BLaER1 treated with 17β-estradiol and CSF1 and Interleukin-3, amounts not matched to agents 10 nM and 100 nM (cell line): ENCODE measurements at regions not wholly inside any gene's neighbourhood (a gene's known extent, or its start where the extent isn't known, plus 50 kb on each side); places are given as distances from the start of the nearest gene placed in this dataset.
"Not testable (repeated sequence)": the region's sequence is repeated elsewhere in the genome, so short reads cannot be mapped to it uniquely, and the experiment has no call there.

Experiments used
- H3K27ac ChIP-seq, 11 experiments: shearing (Covaris generic); formaldehyde crosslinking; 2 replicates each; pipeline ENCODE4 v1.8.1; 2022
- H3K27me3 ChIP-seq, 11 experiments: shearing (Covaris generic); formaldehyde crosslinking; 2 replicates each; pipeline ENCODE4 v1.8.1; 2022
- H3K36me3 ChIP-seq, 11 experiments: shearing (Covaris generic); formaldehyde crosslinking; 2 replicates each; pipeline ENCODE4 v1.8.1; 2022
- H3K4me1 ChIP-seq, 10 experiments: shearing (Covaris generic); formaldehyde crosslinking; 2 replicates each; pipeline ENCODE4 v1.8.1; 2022
- H3K4me2 ChIP-seq, 11 experiments: shearing (Covaris generic); formaldehyde crosslinking; 2 replicates each; pipeline ENCODE4 v1.8.1; 2022
- H3K4me3 ChIP-seq, 10 experiments: shearing (Covaris generic); formaldehyde crosslinking; 2 replicates each; pipeline ENCODE4 v1.8.1; 2022
- H3K9ac ChIP-seq, 11 experiments: shearing (Covaris generic); formaldehyde crosslinking; 2 replicates each; pipeline ENCODE4 v1.8.1; 2022
- H3K9me3 ChIP-seq, 11 experiments: shearing (Covaris generic); formaldehyde crosslinking; replicated peaks in 1 of 11; 2 replicates each; pipeline ENCODE4 v1.8.1; 2022
- H4K20me1 ChIP-seq, 11 experiments: shearing (Covaris generic); formaldehyde crosslinking; 2 replicates each; pipeline ENCODE4 v1.8.1; 2022
- Cebpa-rat ChIP-seq, 11 experiments: shearing (Covaris generic); IDR thresholded peaks; 2 replicates each; pipeline ENCODE4 v1.8.1; 2022

DNA sequence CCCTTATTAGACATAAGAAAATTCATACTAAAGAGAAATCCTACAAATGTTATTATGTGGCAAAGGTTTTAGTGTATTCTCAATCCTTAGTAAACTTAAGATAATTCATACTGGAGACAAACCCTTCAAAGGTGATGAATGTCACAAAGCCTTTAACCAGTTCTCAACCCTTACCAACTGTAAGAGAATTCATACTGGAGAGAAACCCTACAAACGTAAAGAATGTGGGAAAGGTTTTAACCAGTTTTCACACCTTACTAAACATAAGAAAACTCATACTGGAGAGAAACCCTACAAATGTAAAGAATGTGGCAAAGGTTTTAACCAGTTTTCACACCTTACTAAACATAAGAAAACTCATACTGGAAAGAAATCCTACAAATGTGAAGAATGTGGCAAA is 93.2 kb downstream of the ZNF680 start:
- Histone ChIP-seq H3K4me1 (no peaks in the 10 kb centered on the region), H3K27me3 (no peaks in the 10 kb centered on the region), H3K27ac (no peak overlapping the region), H3K9ac (no peak overlapping the region), H4K20me1 (no peaks in the 10 kb centered on the region), H3K4me2 (no peak overlapping the region), H3K4me3 (no peak overlapping the region), H3K36me3 (no peaks in the 10 kb centered on the region), H3K9me3 (peaks cover 31 to 51% (median 38%) of the 10 kb centered on the region in 11 experiments; a peak in 21 of 22 replicates)
- TF ChIP-seq Cebpa-rat (IDR thresholded peaks at IDR 0.05) = no peak

DNA sequence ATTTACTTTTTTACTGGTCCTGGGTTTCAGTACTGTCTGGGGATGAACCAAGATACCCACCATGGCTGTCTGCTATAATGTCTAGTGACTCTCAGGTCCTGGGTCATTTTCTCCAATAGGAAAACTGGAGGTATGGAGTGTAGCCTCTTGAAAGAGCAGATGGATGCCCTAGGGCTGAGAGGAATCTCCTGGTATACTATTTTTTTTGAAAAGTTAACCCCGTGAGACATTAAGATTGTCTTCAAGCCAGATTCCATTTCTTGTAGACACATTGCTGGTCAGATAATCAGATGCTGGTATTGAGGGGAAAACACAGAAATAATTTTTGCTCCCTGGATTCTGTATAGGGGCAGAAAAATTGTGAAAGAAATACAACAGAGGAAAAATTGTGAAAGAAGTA is 97.3 kb downstream of the ZNF680 start:
- H3K9me3 ChIP-seq = peaks cover 45 to 63% (median 49%) of the 10 kb centered on the region in 11 experiments
- H3K27me3 ChIP-seq = no peaks in the 10 kb centered on the region
- no peak overlapping the region for H3K9ac ChIP-seq
- no peak overlapping the region for H3K4me3 ChIP-seq
- no peak for TF ChIP-seq Cebpa-rat (IDR thresholded peaks at IDR 0.05)
- H4K20me1 ChIP-seq = no peaks in the 10 kb centered on the region
- no peak overlapping the region for H3K4me2 ChIP-seq
- no peaks in the 10 kb centered on the region for H3K4me1 ChIP-seq
- no peaks in the 10 kb centered on the region for H3K36me3 ChIP-seq
- H3K27ac ChIP-seq = no peak overlapping the region

DNA sequence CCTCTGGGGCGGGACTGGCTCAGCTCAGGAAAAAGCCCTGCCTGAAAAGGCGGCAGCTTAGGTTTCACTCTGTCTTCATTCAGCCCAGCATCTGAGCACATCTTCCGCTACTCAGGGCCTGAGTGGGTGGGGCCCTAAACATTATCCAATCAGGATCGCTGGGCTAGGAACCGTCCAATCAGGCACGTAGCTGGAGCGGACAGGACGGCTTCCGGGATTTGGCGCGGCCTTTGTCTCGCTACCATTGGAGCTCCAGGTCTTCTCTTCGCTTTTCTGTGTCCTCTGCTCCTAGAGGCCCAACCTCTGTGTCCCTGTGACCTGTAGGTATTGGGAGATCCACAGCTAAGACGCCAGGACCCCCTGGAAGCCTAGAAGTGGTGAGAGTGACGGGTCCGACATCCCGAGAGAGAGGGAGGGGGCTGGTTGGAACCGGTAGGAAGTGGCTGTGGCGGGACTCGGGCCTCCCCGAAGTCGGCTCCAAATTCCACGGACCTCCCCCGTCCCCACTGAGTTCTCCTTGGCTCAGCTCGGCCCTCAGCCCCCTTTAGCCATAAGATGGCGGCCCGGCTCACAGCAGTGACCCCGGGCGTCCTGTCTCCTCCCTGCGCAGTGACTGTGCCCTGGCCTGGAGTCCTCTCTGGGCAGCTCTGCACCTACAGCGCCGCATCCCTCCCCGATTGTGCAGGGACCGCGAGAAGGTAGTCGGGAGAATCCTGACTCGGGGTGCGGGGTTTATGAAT is 99.1 kb downstream of the ZNF680 start:
- Histone ChIP-seq H3K9me3 (peaks cover 28 to 46% (median 34%) of the 10 kb centered on the region in 11 experiments), H3K4me3 (no peak overlapping the region), H3K27ac (no peak overlapping the region), H3K4me1 (no peaks in the 10 kb centered on the region), H4K20me1 (no peaks in the 10 kb centered on the region), H3K36me3 (no peaks in the 10 kb centered on the region), H3K4me2 (no peak overlapping the region), H3K27me3 (no peaks in the 10 kb centered on the region), H3K9ac (no peak overlapping the region)
- no peak for TF ChIP-seq Cebpa-rat (IDR thresholded peaks at IDR 0.05)

DNA sequence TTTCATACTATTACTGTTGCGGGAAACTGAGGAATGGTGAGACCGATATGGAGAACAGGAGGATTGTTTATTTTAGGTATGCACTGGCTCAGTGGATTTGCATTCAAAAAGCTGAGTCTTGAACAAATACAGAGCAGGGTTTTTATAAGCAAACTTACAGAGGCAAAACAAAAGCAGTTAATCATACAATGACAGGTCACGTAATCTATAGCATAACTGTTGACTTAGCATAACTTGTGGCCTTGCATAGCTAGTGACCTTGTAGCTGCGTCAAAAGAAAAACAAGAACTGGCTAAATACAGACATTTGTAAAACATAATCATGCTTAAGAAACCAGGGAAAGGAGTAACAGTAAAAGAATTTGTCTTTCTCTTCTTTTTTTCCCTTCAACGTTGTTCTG is 103.0 kb downstream of the ZNF680 start:
- H3K4me3 ChIP-seq, H3K4me1 ChIP-seq, H3K27me3 ChIP-seq, H3K9ac ChIP-seq, H4K20me1 ChIP-seq, H3K27ac ChIP-seq, H3K4me2 ChIP-seq, H3K36me3 ChIP-seq: not testable (repeated sequence)
- H3K9me3 ChIP-seq = peaks cover 12 to 21% (median 16%) of the 10 kb centered on the region in 11 experiments

DNA sequence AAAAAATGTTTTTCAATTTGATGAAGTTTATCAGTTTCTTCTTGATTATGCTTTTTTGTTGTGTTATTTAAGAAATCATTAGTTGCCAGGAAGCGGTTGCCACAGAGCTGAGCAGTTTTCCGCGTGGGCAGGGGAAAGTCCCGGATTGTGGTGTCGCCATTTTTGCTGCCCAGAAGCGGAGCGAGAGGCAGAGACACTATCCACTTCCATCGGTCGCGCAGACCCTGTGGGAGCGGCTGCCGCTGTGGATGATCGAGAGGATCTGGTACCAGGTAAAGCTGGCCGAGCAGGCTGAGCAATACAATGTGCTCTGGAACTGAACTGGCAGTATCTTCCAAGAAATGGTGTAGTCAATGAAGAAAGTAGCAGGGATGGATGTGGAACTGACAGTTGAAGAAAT is 119.8 kb downstream of the ZNF736 start:
- H3K36me3 ChIP-seq = no peaks in the 10 kb centered on the region
- no peaks in the 10 kb centered on the region for H3K4me1 ChIP-seq
- no peaks in the 10 kb centered on the region for H3K27me3 ChIP-seq
- H3K4me3 ChIP-seq = no peak overlapping the region
- H4K20me1 ChIP-seq = no peaks in the 10 kb centered on the region
- H3K9me3 ChIP-seq = peaks cover 9 to 20% (median 16%) of the 10 kb centered on the region in 11 experiments; a peak in 20 of 22 replicates
- H3K9ac ChIP-seq = no peak overlapping the region
- TF ChIP-seq Cebpa-rat (IDR thresholded peaks at IDR 0.05) = no peak
- no peak overlapping the region for H3K4me2 ChIP-seq
- no peak overlapping the region for H3K27ac ChIP-seq

DNA sequence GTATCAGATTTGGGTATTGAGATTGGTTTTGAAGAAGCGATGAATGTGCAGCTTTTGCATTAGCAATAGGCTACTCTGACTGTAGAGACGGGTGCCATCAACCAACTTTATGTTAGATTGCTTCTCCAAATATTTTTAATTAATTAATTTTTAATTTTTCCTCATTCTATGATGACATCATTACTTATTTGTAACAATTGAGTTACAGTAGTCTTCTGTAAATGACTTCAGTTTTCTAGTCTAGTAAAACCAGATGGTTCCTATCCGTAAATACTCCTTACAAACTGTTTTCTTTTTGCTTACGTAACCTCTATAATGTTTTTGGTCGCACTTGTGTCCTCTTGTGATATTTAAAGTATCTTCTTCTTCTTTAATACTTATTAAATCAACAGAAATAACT is 118.1 kb downstream of the ZNF736 start:
- Histone ChIP-seq H3K9ac (no peak overlapping the region), H3K4me3 (no peak overlapping the region), H3K27ac (no peak overlapping the region), H3K4me1 (no peaks in the 10 kb centered on the region), H3K27me3 (no peaks in the 10 kb centered on the region), H4K20me1 (no peaks in the 10 kb centered on the region), H3K36me3 (no peaks in the 10 kb centered on the region), H3K9me3 (peaks cover 10 to 22% (median 17%) of the 10 kb centered on the region in 11 experiments; a peak in 20 of 22 replicates), H3K4me2 (no peak overlapping the region)
- no peak for TF ChIP-seq Cebpa-rat (IDR thresholded peaks at IDR 0.05)

DNA sequence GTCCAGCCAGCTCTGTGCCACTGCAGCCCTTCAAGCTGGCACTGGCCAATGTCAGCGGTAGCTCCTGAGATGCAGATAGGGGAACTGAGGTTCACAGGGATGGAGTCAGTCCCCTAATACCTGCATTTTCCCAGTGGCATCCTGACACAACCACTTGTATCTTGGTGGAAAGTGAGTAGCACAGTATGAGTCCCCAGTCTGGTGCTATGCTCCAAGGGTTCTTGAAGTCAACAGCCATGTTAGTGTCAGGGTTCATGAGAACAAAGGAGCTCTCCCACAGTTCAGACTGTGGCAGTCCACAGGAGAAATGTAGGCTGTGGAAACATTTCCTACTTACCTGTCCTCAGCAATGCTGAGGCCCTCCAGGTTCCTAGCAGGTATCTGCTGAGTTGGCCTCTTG is 115.5 kb downstream of the ZNF736 start:
- Histone ChIP-seq H3K27ac (no peak overlapping the region), H3K9ac (no peak overlapping the region), H4K20me1 (no peaks in the 10 kb centered on the region), H3K4me2 (no peak overlapping the region), H3K9me3 (peaks cover 10 to 22% (median 17%) of the 10 kb centered on the region in 11 experiments; a peak in 20 of 22 replicates), H3K4me1 (no peaks in the 10 kb centered on the region), H3K4me3 (no peak overlapping the region), H3K36me3 (no peaks in the 10 kb centered on the region), H3K27me3 (no peaks in the 10 kb centered on the region)
- no peak for TF ChIP-seq Cebpa-rat (IDR thresholded peaks at IDR 0.05)

DNA sequence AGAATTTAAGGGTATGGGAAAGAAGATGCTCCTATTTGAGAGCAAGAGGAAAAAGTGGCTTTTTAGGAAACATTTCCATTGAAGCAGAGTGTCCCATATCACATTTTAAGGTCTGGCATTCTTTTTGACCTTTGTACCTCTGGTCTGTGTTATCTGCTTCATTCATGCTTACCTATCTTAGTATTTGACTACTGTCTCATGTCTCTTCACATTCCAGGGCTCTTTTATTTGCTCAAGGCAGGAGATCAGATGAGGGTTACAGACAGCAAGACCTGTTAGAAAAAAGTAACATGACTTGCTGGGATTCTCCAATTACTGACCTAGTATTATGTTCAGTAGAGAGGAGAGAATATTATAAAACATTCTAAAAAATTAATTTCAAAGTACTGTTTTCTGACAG is 111.7 kb downstream of the ZNF736 start:
- not testable (repeated sequence) for H3K36me3 ChIP-seq, H3K9ac ChIP-seq, H4K20me1 ChIP-seq, H3K4me1 ChIP-seq, H3K27me3 ChIP-seq, H3K4me2 ChIP-seq, H3K4me3 ChIP-seq, H3K27ac ChIP-seq
- peaks cover 10 to 21% (median 17%) of the 10 kb centered on the region in 11 experiments; a peak in 20 of 22 replicates for H3K9me3 ChIP-seq

DNA sequence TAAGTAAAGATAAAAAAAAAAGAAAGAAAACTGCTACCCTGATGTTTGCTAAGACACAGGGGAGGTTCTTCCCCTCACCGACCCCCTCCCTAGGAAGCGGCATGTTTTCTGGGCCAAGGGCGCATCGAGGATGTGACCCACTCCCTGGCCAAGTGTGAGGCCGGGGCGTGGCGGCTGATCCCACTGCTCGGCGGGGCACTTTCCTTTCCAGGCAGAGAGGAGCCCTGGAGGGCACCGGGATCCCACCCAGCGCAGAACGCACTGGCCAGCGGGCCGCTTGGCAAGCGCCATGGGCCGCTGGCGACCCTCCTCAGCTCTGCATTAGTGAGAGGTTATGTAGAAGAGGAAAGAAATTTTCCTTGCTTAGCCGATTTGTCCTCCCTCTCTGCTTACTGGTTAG is 93.4 kb downstream of the ZNF736 start:
- Histone ChIP-seq H3K4me1 (no peaks in the 10 kb centered on the region), H3K4me3 (no peak overlapping the region), H3K27ac (no peak overlapping the region), H3K9ac (no peak overlapping the region), H3K27me3 (no peaks in the 10 kb centered on the region), H3K4me2 (no peak overlapping the region), H3K36me3 (no peaks in the 10 kb centered on the region), H3K9me3 (peaks cover 14 to 36% (median 24%) of the 10 kb centered on the region in 11 experiments), H4K20me1 (no peaks in the 10 kb centered on the region)
- TF ChIP-seq Cebpa-rat (IDR thresholded peaks at IDR 0.05) = no peak
